ENCODE measurements at regions not wholly inside any gene's neighbourhood (a gene's known extent, or its start where the extent isn't known, plus 50 kb on each side); places are given as distances from the start of the nearest gene placed in this dataset.

- no peak for TF ChIP-seq EZH2 (IDR thresholded peaks at IDR 0.05; ENCODE audit: borderline replicate concordance, low read length)
- TF ChIP-seq, protein P1, sequence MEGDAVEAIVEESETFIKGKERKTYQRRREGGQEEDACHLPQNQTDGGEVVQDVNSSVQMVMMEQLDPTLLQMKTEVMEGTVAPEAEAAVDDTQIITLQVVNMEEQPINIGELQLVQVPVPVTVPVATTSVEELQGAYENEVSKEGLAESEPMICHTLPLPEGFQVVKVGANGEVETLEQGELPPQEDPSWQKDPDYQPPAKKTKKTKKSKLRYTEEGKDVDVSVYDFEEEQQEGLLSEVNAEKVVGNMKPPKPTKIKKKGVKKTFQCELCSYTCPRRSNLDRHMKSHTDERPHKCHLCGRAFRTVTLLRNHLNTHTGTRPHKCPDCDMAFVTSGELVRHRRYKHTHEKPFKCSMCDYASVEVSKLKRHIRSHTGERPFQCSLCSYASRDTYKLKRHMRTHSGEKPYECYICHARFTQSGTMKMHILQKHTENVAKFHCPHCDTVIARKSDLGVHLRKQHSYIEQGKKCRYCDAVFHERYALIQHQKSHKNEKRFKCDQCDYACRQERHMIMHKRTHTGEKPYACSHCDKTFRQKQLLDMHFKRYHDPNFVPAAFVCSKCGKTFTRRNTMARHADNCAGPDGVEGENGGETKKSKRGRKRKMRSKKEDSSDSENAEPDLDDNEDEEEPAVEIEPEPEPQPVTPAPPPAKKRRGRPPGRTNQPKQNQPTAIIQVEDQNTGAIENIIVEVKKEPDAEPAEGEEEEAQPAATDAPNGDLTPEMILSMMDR (conservative IDR thresholded peaks at IDR 0.05 in 1 of 2, IDR thresholded peaks at IDR 0.05 in 1 of 2; ENCODE audit: extremely low read depth in 1 of 2, insufficient read depth in 1 of 2, low read depth in 1 of 2, low read length in 2 of 2) = no peak
Observed at GRCh38 chr6:166058064-166058739, 109.4 kb downstream of the TBXT start.

Data from mammary epithelial cell (primary cell).